Suprapubic skin (tissue), 4 donors: ENCODE measurements at regions not wholly inside any gene's neighbourhood (a gene's known extent, or its start where the extent isn't known, plus 50 kb on each side); places are given as distances from the start of the nearest gene placed in this dataset.

Experiments
- DNase-seq, 2 donors: peaks; one replicate each; pipeline ENCODE4 v3.0.0-alpha.2; 2019; ENCODE audit warnings: low spot score in 2 of 2
- H3K27ac ChIP-seq: fragments of 200-600 bp; sonication (generic); one replicate; pipeline ENCODE4 v1.5.1; 2019
- H3K27me3 ChIP-seq: fragments of 200-600 bp; sonication (generic); one replicate; pipeline ENCODE4 v1.5.1; 2019
- H3K36me3 ChIP-seq: fragments of 200-600 bp; sonication (generic); one replicate; pipeline ENCODE4 v1.5.1; 2019
- H3K4me1 ChIP-seq: fragments of 200-600 bp; sonication (generic); one replicate; pipeline ENCODE4 v1.5.1; 2019
- H3K4me3 ChIP-seq: fragments of 200-600 bp; sonication (generic); one replicate; pipeline ENCODE4 v1.5.1; 2019; ENCODE audit warnings: mild to moderate bottlenecking
- H3K9me3 ChIP-seq: fragments of 200-600 bp; sonication (generic); one replicate; pipeline ENCODE4 v1.5.1; 2019
- CTCF ChIP-seq, 2 donors: fragments of 200-600 bp in 1 of 2; fragments of 450-650 bp in 1 of 2; sonication (generic) in 1 of 2; IDR thresholded peaks; one replicate each; pipeline ENCODE4 v1.5.1; 2016 to 2019; ENCODE audit warnings: antibody characterized with exemption in 2 of 2, mild to moderate bottlenecking in 1 of 2, moderate library complexity in 1 of 2
- EP300 ChIP-seq: sonication (generic); formaldehyde crosslinking; IDR thresholded peaks from one replicate; pipeline ENCODE4 v1.6.1; 2017; ENCODE audit warnings: antibody characterized with exemption
- POLR2A ChIP-seq, 2 donors: fragments of 450-650 bp; IDR thresholded peaks; one replicate each; pipeline ENCODE4 v1.6.1; 2017; ENCODE audit warnings: antibody characterized with exemption in 2 of 2, mild to moderate bottlenecking in 2 of 2, moderate library complexity in 2 of 2
- POLR2AphosphoS5 ChIP-seq, 3 donors: sonication (generic); formaldehyde crosslinking; IDR thresholded peaks; one replicate each; pipeline ENCODE4 v1.6.1; 2017; ENCODE audit warnings: antibody characterized with exemption in 3 of 3
- WGBS: methylation state at CpG from one replicate; pipeline ENCODE4 v1.1.5; 2018; 5-methylcytosine and 5-hydroxymethylcytosine counted together

GRCh38 chr10:7030134-7030855 is 380.5 kb downstream of the SFMBT2 start:
- TF ChIP-seq EP300 = no peak
- no peak for TF ChIP-seq POLR2A (IDR thresholded peaks at IDR 0.05)
- no peak for TF ChIP-seq CTCF (IDR thresholded peaks at IDR 0.05)
- no peak for TF ChIP-seq POLR2AphosphoS5 (IDR thresholded peaks at IDR 0.05)
- Histone ChIP-seq H3K27me3 (no peaks in the 10 kb centered on the region), H3K9me3 (no peaks in the 10 kb centered on the region), H3K27ac (no peak overlapping the region), H3K4me1 (no peaks in the 10 kb centered on the region), H3K4me3 (no peak overlapping the region), H3K36me3 (no peaks in the 10 kb centered on the region)
- 81% methylated on average over 5 of the region's 5 CpGs for WGBS
- DNase-seq = no peak

DNA sequence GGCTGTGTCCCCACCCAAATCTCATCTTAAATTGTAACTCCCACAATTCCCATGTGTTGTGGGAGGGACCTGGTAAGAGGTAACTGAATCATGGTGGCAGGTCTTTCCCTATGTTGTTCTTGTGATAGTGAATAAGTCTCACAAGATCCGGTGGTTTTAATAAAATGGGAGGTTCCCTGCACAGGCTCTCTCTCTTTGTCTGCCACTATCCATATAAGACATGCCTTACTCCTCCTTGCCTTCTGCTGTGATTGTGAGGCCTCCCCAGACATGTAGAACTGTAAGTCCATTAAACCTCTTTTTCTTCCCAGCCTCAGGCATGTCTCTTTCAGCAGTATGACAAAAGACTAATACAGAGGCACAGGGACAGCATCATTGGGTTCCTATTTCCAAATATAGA is 381.2 kb downstream of the SFMBT2 start:
- DNase-seq = no peak
- Histone ChIP-seq H3K4me1 (no peaks in the 10 kb centered on the region), H3K27ac (no peak overlapping the region), H3K36me3 (no peaks in the 10 kb centered on the region), H3K4me3 (no peak overlapping the region), H3K27me3 (no peaks in the 10 kb centered on the region), H3K9me3 (no peaks in the 10 kb centered on the region)
- no peak for TF ChIP-seq CTCF (IDR thresholded peaks at IDR 0.05)
- no peak for TF ChIP-seq POLR2A (IDR thresholded peaks at IDR 0.05)
- TF ChIP-seq POLR2AphosphoS5 (IDR thresholded peaks at IDR 0.05) = no peak
- TF ChIP-seq EP300 = no peak
- WGBS = 65% methylated on average over 1 of the region's 1 CpG

GRCh38 chr10:7028809-7029166 is 382.0 kb downstream of the SFMBT2 start:
- Histone ChIP-seq H3K9me3 (no peaks in the 10 kb centered on the region), H3K27me3 (no peaks in the 10 kb centered on the region), H3K36me3 (no peaks in the 10 kb centered on the region), H3K27ac (no peak overlapping the region), H3K4me1 (no peaks in the 10 kb centered on the region), H3K4me3 (no peak overlapping the region)
- TF ChIP-seq POLR2A (IDR thresholded peaks at IDR 0.05) (no peak), EP300 (no peak), POLR2AphosphoS5 (IDR thresholded peaks at IDR 0.05) (no peak), CTCF (IDR thresholded peaks at IDR 0.05) (no peak)
- WGBS = 74% methylated on average over 1 of the region's 1 CpG
- DNase-seq = no peak

DNA sequence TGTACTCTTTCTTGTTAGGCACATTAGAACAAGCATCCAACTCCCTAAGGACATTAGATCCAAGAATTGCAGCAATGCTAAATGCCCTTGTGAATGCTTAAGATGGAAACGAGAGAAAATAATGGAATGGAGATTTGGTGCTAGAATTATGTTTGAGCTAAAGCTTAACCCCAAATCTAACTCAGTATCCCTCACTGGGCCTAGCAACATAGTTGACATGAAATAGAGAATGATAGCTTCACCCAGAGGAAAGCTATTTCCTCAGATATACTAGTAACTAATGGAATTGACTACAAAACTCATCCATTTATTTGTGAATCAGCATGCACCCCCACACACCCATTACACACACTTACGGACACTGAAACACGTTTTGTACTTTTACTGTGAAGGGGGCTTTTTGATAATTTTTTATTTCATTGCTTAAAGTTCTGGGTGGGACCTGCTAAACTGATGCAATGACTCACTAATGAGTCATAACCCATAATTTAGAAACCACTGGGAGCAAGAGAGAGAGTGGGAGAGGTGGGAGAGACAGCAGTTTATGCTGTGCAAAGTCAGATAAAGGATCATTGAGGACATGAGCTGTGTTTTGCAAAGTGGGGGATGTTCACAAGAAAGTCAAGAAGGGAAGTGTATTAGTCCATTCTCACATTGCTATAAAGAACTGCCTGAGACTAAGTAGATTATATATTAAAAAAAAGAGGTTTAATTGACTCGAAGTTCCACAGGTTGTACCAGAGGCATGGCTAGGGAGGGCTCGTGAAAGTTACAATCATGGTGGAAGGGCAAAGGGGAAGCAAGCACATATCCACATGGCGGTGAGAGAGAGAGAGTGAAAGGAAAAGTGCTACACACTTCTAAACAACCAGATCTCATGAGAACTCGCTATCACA is 382.7 kb downstream of the SFMBT2 start:
- no peak overlapping the region for H3K27ac ChIP-seq
- H3K9me3 ChIP-seq = no peaks in the 10 kb centered on the region
- DNase-seq = no peak
- H3K36me3 ChIP-seq = no peaks in the 10 kb centered on the region
- no peak overlapping the region for H3K4me3 ChIP-seq
- no peaks in the 10 kb centered on the region for H3K27me3 ChIP-seq
- 66% methylated on average over 7 of the region's 7 CpGs for WGBS
- TF ChIP-seq POLR2AphosphoS5 (IDR thresholded peaks at IDR 0.05) (no peak), CTCF (IDR thresholded peaks at IDR 0.05) (no peak), POLR2A (IDR thresholded peaks at IDR 0.05) (no peak), EP300 (no peak)
- H3K4me1 ChIP-seq = no peaks in the 10 kb centered on the region

DNA sequence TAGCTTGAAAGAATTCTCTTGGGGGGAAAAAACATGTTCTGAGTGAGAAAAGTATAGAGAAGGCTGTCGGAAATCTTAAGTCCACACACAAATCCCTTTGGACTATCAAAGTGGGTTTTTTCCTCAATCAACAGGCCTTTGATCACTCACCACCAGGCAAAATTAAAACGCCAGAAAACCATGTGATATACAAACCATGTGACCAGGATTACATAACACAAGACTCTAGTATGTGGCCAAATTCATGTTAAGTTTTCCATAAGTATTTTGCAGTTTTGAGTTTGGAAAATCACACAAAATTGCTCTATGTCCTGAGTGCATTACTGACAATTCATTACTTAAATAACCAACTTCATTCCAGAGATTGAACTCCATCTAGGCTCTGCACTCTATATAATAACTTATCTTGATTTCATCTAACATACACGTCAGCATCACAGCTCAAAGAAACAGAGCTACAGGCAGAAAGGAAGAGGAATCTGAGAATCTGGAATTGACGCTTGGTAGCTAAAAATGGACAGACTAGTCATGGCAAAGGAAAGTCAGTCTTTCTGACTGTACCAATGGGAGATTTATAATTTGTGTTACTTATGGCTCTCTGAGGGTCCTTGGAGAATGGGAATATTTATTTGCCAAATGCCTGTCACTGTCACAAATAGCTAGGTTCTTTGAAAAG is 383.5 kb downstream of the SFMBT2 start:
- Histone ChIP-seq H3K27ac (no peak overlapping the region), H3K36me3 (no peaks in the 10 kb centered on the region), H3K9me3 (no peaks in the 10 kb centered on the region), H3K4me3 (no peak overlapping the region), H3K4me1 (no peaks in the 10 kb centered on the region), H3K27me3 (no peaks in the 10 kb centered on the region)
- DNase-seq = no peak
- WGBS = 63% methylated on average over 4 of the region's 4 CpGs
- TF ChIP-seq POLR2AphosphoS5 (IDR thresholded peaks at IDR 0.05) = no peak
- TF ChIP-seq CTCF (IDR thresholded peaks at IDR 0.05) = no peak
- no peak for TF ChIP-seq POLR2A (IDR thresholded peaks at IDR 0.05)
- TF ChIP-seq EP300 = no peak
